Peyer's patch (tissue), 4 donors: ENCODE measurements at regions not wholly inside any gene's neighbourhood (a gene's known extent, or its start where the extent isn't known, plus 50 kb on each side); places are given as distances from the start of the nearest gene placed in this dataset.

ENCODE experiments used
- POLR2A ChIP-seq, 2 donors: fragments of 450-650 bp; IDR thresholded peaks; one replicate each; pipeline ENCODE4 v1.5.1; 2017; ENCODE audit warnings: antibody characterized with exemption in 2 of 2, mild to moderate bottlenecking in 2 of 2, moderate library complexity in 2 of 2
- TF ChIP-seq, protein P1 (sequence below), 6 experiments: fragments of 450-650 bp in 4 of 6; fragments of 200-600 bp in 2 of 6; sonication (generic) in 1 of 6; IDR thresholded peaks; one replicate each; pipeline ENCODE4 v1.5.1; 2017 to 2019; ENCODE audit warnings: antibody characterized with exemption in 6 of 6, mild to moderate bottlenecking in 3 of 6, moderate library complexity in 1 of 6

DNA sequence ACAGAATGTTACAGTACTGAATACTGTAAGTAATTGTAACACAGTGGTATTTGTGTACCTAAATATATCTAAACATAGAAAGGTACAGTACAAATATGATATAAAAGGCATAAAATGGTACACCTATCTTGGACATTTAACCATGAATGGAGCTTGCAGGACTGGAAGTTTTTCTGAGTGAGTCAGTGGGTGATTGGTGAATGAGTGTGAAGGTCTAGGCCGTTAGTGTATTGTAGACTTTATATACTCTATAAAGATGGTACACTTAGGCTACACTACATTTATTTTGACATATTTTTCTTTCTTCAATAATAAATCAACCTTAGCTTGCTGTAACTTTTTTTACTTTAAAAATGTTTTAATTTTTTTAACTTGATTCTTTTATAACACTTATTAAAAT, 422.5 kb upstream of the FSTL5 start:
- TF ChIP-seq, protein P1, sequence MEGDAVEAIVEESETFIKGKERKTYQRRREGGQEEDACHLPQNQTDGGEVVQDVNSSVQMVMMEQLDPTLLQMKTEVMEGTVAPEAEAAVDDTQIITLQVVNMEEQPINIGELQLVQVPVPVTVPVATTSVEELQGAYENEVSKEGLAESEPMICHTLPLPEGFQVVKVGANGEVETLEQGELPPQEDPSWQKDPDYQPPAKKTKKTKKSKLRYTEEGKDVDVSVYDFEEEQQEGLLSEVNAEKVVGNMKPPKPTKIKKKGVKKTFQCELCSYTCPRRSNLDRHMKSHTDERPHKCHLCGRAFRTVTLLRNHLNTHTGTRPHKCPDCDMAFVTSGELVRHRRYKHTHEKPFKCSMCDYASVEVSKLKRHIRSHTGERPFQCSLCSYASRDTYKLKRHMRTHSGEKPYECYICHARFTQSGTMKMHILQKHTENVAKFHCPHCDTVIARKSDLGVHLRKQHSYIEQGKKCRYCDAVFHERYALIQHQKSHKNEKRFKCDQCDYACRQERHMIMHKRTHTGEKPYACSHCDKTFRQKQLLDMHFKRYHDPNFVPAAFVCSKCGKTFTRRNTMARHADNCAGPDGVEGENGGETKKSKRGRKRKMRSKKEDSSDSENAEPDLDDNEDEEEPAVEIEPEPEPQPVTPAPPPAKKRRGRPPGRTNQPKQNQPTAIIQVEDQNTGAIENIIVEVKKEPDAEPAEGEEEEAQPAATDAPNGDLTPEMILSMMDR (IDR thresholded peaks at IDR 0.05): no peak
- TF ChIP-seq POLR2A (IDR thresholded peaks at IDR 0.05): no peak
